ENCODE measurements at regions not wholly inside any gene's neighbourhood (a gene's known extent, or its start where the extent isn't known, plus 50 kb on each side); places are given as distances from the start of the nearest gene placed in this dataset.

- TF ChIP-seq CTCF (tag by site-specific recombination; IDR thresholded peaks at IDR 0.05) = no peak
- no peak for TF ChIP-seq ZSCAN4 (tag by site-specific recombination; IDR thresholded peaks at IDR 0.05)
- no peak for TF ChIP-seq ZBTB20 (tag by site-specific recombination; IDR thresholded peaks at IDR 0.05)
- TF ChIP-seq ZEB2 (tag by site-specific recombination; IDR thresholded peaks at IDR 0.05) = no peak
- TF ChIP-seq ZNF214 (tag by site-specific recombination; IDR thresholded peaks at IDR 0.05; ENCODE audit: borderline replicate concordance) = no peak
- no peak for TF ChIP-seq ZNF449 (tag by site-specific recombination; IDR thresholded peaks at IDR 0.05)
- TF ChIP-seq ZNF274 (IDR thresholded peaks at IDR 0.05; ENCODE audit: low read length) = no peak
- TF ChIP-seq ZNF274 (tag by site-specific recombination; IDR thresholded peaks at IDR 0.05; ENCODE audit: borderline replicate concordance) = no peak
- no peak for TF ChIP-seq ZNF18 (tag by site-specific recombination; IDR thresholded peaks at IDR 0.05)
- TF ChIP-seq KLF10 (tag by site-specific recombination; IDR thresholded peaks at IDR 0.05) = no peak
- no peak for TF ChIP-seq ZNF660 (tag by site-specific recombination; IDR thresholded peaks at IDR 0.05)
- TF ChIP-seq ZNF155 (tag by site-specific recombination; IDR thresholded peaks at IDR 0.05) = no peak
Measured at GRCh38 chr10:30172673-30173072, 113.3 kb upstream of the JCAD start.

Data from HEK293 (cell line).